Stimulated activated CD8-positive, alpha-beta memory T cell treated with anti-CD3 and anti-CD28 coated beads, Interleukin-7, amount 100 ng/mL, for 48 hours (primary cell): ENCODE measurements at regions not wholly inside any gene's neighbourhood (a gene's known extent, or its start where the extent isn't known, plus 50 kb on each side); places are given as distances from the start of the nearest gene placed in this dataset.

Source experiments
- DNase-seq, 2 donors: peaks; one replicate each; pipeline ENCODE4 v3.0.0-alpha.2; 2020; ENCODE audit warnings: low read depth in 1 of 2; ENCODE audit errors: extremely low read depth in 1 of 2

DNA sequence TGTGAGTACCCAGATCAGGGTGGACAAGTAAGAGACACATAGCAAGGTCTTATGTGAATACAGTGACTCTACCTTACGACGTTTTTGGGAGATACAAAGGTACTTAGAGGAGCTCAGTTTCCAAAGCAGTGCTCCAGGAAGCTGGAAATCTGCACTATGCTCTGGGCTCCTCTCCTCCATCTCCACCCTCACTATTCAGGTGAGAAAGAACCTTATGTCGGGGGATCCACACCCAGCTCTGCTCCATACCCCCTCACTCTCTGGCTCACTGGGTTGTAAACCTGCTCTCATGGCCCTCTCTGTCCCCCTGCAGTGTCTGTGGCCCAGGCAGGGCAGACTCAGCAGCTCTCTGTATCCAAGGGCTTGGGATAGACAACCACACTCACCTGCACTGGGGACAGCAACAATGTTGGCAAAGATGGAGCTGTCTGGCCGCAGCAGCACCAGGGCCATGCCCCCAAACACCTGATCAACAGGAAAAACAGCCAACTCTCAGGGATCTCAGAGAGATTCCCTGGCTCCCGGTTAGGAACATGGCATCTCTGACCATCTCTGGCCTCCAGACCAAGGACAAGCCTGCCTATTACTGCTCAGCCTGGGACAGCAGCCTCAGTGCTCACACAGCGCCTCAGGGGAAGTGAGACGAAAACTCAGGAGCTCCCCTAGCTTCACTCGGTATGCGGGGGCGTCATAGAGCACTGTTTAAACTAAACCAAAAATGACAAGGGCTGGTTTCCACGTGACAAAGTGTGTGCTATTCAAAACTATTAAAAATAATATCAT is 60.9 kb upstream of the TOP3B start:
- DNase-seq: no peak

GRCh38 chr22:22042599-22043295 is 60.2 kb upstream of the TOP3B start:
- no peak for DNase-seq

DNA sequence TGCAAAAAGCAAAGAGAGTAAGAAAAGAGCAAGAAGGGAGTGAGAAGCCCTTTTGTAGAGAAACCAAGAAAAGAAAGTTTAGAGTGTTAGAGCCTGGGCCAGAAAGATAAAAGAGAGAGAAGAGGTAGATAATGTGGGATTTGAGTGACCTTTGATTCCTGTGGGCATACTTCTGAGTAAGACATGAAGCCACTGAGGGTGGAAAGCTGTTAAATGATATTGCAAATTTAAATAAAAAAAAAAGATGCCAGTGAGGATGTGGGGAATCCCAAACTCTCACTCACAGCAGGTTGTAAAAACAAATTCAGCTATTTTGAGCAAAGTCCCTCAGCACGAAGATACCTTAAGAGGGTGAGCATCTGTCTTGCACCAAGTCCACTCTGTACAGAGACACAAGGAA is 59.4 kb upstream of the TOP3B start:
- DNase-seq: no peak

DNA sequence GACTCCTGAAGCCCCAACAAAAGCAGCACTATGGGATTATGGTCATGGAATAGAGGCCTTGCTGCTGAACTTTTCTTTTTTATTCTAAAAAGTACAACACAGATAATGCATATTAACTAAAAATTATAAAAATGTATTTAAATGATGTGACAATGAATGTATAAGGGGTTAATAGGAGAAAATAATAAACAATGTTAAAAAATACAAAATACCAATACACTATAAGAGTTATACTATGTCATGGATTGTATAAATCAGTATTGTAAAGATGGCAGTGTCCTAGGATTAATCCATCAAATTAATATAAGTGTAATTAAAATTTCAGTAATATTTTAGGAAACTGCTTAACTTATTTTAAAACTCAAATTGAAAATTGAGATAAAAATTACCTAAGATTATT is 58.3 kb upstream of the TOP3B start:
- no peak for DNase-seq

DNA sequence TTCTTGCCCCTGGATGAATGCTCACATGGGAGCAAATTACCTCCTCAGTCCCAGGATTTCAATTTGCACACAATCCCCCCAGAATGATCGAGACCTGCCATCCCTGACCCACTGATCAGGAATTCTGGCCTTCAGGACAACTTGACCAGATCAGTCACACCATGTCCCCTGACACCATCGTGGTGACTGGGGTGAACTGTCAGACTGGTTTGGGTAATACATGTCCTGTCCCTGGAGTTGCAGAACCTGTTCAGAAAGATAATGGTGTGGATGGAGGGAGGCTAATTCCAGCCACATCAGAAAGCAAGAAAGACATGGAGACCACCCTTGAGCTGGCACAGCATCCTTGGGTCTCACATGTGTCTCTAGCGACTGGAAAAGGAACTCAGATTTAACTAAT is 57.9 kb upstream of the TOP3B start:
- DNase-seq: no peak

- no peak for DNase-seq
These were observed 56.9 kb upstream of the TOP3B start for GRCh38 chr22:22039286-22040074.

GRCh38 chr22:22038178-22038880 is 55.7 kb upstream of the TOP3B start:
- no peak for DNase-seq

- DNase-seq: no peak
These were observed 55.2 kb upstream of the TOP3B start for GRCh38 chr22:22037740-22038139.

GRCh38 chr22:22037229-22037628 is 54.6 kb upstream of the TOP3B start:
- DNase-seq: no peak

GRCh38 chr22:22036588-22036987 is 54.0 kb upstream of the TOP3B start:
- DNase-seq: no peak

- no peak for DNase-seq
These were observed 53.3 kb upstream of the TOP3B start for GRCh38 chr22:22035771-22036314.

GRCh38 chr22:22035203-22035602 is 52.6 kb upstream of the TOP3B start:
- no peak for DNase-seq

DNA sequence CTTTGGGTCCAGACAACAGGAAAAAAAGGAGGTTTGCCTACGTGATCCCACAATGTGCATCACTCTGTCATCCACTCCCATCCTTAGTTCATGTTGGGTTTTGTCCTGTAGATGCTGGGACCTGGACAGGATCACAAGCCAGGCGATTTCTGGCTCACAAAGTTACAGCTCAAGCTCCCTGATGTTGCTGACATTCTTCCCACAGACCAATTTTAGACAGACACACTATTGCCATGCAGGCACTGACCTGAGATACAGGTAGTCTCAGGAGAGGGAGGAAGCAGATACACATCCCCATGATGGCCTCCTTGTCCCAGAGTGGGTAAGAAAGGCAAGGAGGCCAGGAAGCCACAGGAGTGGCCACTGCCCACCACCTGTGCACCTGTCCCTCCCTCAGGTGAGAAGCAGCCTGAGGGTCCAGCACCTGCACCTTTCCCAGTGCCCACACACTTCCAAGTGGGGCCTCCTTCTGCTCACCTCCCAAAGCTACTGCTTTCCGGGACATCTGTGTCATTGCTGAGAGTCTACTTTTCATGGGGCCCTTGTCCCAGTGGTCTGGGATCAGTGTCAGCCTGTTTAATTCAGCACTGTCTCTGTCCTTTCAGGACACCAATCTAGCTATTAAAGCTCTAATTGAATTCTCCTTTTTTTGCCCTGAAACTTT is 52.0 kb upstream of the TOP3B start:
- DNase-seq: no peak

DNA sequence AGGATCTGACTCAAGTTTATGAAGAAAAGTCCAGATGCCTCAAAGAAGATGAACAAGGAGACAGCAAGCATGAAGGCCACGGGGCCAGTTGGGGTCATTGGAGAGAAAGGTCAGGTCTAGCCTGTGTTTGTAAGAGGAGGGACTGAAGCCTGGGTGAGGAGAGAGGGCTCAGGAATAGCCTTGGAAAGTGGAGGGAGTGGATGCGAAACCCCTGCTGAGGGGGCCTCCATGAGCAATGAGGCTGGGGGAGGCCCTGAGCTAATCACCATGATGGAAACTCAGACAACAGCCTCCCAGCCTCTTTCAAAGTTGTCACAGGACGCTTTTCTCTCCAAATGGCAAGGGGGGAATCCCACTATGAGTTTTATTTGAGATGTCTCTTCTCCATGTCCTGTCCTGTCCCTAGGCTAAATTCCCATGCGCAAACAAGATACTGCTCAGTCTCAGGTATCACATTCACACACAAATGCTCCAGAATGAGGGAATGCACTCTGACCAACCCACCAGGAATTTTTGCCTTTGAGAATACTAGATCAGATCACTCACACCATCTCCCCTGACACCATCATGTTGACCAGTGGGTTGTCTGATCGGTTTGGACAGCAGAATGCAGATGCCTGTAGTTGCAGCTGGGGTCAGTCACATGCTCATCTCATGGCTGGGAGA is 51.3 kb upstream of the TOP3B start:
- DNase-seq: no peak

DNA sequence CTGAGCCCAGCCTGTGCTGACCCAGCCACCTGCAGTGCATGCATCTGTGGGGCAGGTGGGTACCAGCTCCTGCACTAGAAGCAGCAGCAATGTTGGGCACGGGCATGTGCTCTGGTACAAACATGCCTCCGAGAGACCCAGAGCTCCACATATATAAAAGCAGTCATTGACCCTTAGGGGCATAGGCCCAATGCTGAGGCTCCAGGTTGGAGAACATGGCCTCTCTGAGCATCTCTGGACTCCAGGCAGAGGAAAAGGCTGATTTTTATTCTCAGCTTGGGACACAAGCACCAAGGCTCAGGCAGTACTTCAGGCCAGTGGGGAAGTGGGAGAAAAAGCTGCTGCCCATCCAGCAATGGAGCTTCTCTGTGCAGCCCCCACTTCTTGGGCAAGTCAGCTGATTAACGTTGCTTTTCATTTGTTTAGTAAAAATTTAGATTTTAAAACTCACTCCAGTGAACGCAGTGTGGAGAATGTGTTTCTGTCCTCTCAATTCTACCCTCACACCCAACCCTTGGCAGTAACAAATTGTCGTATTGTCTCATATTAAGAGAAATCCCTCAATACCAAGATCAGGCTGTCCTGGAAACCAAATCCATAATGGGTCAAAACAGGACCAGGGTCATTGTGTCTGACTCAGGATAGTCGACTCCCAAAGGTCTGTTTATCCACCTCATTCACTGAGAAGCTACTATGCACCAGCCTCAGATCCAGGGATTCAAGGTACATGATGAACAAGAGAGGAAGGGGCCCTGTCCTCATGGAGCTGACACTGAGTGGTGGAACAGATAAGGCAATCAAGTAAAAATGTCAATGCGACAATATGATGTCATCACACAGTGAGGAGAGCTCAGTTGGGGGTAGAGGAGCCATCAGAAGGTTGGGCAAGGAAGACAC is 50.6 kb upstream of the TOP3B start:
- DNase-seq: no peak

DNA sequence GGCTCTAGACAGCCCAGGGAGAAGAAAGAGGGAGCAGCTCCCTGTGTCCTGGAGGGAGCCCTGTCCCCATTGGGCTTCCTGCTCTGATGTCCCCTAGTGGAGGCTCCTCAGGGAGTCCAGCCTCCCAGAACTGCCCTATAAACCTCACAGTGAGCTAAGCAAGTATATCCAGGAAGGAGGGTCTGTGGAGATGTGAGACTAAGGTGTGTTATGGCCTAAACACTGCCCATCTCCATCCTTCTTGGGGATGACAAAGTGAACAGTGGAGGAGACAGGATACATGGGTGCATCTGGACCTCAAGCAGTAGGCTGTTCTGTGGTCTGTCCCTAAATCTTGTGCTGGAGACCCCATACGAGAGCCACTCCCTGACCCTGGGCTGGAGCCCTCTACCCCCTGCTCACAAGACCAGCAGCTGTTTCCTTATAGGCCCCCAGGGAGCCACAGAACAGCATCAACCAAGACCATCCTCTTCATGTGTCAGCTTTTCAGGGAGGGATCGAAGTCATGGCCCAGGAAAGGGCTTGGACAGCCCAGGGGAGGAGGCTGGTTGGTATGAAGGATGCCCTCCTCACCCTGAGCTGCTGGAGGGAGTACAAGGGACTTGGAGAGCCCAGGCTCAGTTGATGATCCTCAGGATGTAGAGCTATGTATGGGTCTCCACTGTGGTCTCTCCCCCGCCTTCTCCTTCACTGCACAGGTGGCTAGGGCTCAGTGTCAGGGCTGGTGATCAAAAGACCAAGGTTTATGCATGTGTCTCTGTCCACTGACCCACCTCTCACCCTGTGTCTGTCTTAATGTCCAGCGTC is 49.7 kb upstream of the TOP3B start:
- no peak for DNase-seq
